CD4-positive, alpha-beta T cell treated with Interleukin-6 at 100 ng/mL for 8 hours (primary cell): ENCODE measurements at regions not wholly inside any gene's neighbourhood (a gene's known extent, or its start where the extent isn't known, plus 50 kb on each side); places are given as distances from the start of the nearest gene placed in this dataset.
A peak's percentile ranks its signal among the peaks of the same experiment; 100 is the strongest.

Experiments
- DNase-seq: peaks from one replicate; pipeline ENCODE4 v3.0.0-alpha.2; 2020; ENCODE audit warnings: mixed read lengths, low spot score

DNA sequence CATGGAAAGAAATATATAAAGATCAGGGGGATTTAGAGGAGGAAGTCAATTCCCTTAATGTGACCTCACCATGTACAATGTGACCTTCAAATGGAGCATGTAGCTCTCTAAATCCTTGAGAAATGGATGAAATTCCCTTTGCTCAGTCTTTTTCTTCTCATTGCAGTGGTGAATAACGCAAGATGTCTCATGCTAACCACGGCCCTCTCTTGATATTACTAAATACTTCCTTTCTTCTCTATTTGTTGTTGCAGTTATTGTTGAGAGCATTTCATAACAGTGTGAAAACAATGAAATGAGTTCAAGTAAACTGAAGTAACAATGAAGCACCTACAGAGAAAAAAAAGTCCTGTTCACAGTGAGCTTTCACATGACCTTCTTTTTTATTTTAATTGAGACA lies 55.6 kb downstream of the ZNF281 start:
- no peak for DNase-seq

DNA sequence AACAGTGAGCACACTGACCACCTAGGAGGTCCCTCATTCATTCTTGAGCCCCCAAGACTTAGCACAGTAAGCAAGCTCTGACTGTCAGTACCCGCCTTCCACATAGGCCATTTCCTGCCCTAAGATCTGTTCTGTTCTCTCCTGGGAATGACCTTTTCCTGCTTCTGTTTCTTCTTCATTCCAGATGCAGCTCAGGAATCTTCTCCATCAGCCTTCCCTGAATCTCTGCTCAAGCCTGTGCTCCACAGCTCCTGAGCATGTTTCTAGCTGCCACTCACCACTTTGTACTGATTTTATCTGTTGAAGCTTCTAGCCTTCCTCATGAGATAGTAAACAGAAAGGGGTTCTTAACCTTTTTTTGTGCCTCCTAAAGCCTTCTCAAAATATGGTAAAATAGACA lies 56.6 kb downstream of the ZNF281 start:
- no peak for DNase-seq

- DNase-seq: peak; percentile 7
These were observed 57.8 kb downstream of the ZNF281 start for GRCh38 chr1:200351826-200352549.

GRCh38 chr1:200351425-200351824 lies 58.4 kb downstream of the ZNF281 start:
- no peak for DNase-seq

GRCh38 chr1:200346700-200347099 lies 63.1 kb downstream of the ZNF281 start:
- no peak for DNase-seq

GRCh38 chr1:200345520-200345919 lies 64.3 kb downstream of the ZNF281 start:
- DNase-seq: no peak

DNA sequence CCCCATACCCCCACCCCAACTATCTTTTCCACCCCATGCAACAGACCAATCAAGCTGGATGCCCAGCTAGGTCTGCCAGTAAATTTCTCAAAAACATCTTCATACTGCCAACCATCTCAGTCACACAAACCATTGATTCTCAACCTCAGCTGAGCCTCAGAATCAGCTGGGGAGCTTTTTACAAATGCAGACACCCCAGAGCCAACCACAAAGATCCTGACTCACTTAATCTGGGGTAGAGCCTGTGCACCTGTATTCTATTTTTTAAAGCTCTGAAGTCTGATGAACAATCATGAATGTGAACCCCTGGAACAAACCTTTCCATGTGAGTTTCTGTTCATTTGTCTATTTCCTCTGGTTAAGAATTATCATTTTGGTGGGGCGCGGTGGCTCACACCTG lies 66.0 kb downstream of the ZNF281 start:
- no peak for DNase-seq

DNA sequence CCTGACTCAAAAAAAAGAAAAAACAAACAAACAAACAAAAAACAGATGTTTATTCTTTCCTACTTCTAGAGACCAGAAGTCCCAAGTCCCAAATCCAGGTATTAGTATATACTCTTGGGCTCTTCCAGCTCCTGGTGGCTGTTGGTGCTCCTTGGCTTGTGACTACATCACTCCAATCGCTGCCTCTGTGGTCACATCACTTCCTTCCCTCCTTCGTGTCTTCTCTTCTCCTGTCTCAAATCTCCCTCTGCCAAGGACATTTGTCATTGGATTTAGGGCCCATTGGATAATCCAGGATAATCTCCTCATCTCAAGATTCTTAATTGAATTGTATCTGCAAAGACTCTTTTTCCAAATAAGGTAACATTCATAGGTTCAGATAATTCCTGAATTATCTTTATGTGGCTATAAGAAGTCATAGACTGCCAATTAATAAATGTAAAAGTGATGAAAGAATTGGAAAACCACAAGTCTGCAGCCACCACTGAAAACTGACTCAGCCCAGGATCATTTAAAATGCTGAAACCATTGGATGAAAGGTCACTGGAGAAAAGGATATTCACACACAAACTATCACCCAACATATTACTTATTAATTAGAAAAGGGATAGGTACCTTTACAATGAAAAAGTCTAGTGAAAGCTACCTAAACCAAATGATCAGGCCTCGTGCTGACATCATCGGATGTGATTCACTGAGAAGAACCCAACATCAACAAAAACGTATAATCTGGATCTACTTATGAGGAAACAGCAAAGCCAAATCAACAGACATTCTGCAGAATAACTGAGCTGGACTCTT lies 67.1 kb downstream of the ZNF281 start:
- no peak for DNase-seq

- DNase-seq: no peak
These were observed 71.4 kb downstream of the ZNF281 start for GRCh38 chr1:200338451-200338850.

- no peak for DNase-seq
These were observed 72.0 kb downstream of the ZNF281 start for GRCh38 chr1:200337831-200338230.

- DNase-seq: no peak
These were observed 72.4 kb downstream of the ZNF281 start for GRCh38 chr1:200337410-200337809.

- DNase-seq: no peak
These were observed 72.9 kb downstream of the ZNF281 start for GRCh38 chr1:200336901-200337391.

- DNase-seq: no peak
These were observed 73.6 kb downstream of the ZNF281 start for GRCh38 chr1:200336101-200336845.

DNA sequence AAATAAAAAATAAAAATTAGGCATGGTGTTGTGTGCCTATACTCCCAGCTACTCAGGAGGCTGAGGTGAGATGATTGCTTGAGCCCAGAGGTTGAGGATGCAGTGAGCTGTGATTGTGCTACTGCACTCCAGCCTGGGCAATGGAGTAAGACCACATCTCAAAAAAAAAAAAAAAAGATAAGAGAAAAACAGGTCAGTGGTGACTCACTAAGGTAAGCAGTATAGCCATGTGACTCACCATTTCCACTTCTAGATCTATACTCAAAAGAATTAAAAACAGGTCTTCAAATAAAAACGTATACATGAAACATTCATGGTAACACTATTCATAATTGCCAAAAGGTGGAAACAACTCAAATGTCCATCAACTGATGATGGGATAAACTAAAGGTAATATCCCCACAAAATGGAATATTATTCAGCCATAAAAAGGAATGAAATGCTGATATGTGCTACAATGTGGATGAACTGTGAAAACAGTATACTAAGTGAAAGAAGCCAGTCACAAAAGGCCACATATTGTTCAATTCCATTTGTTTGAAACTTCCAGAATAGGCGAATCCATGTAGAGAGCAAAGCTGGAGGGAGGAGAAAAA lies 75.1 kb downstream of the ZNF281 start:
- DNase-seq: no peak

GRCh38 chr1:200333329-200333728 lies 76.5 kb downstream of the ZNF281 start:
- DNase-seq: no peak

DNA sequence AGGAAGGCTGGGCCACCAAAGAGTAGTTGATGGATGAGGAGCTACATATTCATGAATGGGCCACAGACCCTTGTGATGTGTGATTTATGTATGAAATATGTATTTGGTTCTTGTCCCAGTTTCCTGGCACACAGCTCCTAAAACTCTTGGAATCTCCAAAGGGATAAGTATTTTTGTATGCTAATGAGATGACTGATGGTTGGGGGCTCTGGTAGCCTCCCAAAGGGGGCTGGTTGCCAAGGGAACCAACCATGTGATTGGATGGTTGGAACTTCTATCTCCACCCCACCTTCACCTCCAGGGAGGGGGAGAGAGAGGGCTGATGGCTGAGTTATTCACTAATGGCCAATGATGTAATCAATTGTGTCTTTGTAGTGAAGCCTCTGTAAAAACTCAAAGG lies 77.1 kb downstream of the ZNF281 start:
- no peak for DNase-seq

DNA sequence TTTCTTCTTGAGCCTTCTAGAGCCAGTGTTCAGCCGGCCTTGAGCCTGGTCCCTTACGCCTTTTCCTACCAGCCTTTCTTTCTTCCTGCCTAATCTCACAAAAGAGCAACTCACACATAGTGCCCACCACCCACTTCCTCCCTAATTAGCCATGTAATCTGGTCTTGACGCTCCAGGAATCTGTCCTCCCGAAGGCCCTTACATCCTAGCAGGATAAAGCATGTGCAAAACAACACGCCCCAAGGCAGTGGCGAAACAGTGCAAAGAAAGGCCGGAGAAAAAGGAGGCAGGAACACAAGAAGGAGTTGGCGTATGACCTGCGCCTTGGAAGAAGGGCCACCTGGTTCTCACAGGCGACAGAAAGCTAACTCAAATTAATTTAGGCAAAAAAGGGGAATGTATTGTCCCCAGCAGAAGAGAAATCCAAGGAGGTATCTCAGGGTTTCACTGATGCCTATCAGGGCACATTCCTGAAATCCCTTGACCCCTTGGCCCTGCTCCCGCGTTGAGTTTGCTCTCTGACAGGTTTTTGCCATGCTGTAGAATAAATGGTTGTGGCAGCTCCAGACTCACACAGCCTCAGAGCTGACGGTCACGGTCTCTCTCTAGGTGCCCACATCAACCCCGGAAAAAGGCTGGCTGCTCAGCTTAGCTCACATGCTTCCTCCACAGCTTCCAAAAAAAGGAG lies 79.0 kb downstream of the ZNF281 start:
- no peak for DNase-seq

- DNase-seq: no peak
These were observed 80.5 kb downstream of the ZNF281 start for GRCh38 chr1:200329208-200329882.

DNA sequence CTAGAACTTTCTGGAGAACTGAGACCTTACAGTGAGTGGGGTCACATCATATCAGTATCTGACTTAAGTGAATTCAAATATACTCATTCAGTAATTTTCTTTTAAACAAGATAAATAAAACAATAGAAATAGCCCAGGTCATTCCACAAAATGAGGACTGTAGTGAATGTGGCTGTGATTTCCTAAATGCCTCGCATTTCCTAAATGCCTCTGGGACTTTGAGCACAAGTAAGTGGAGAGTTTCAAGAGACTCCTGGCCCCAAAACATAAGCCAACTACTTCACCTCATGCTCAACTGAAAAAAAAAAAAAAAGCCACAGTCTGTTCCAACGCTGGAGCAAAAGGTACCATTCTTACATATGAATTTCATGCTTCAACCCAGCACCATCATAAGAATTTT lies 81.5 kb downstream of the ZNF281 start:
- no peak for DNase-seq

- DNase-seq: no peak
These were observed 85.9 kb downstream of the ZNF281 start for GRCh38 chr1:200323856-200324400.

GRCh38 chr1:200319148-200319547 lies 90.7 kb downstream of the ZNF281 start:
- DNase-seq: no peak
